HT1080 (cell line): ENCODE measurements at regions not wholly inside any gene's neighbourhood (a gene's known extent, or its start where the extent isn't known, plus 50 kb on each side); places are given as distances from the start of the nearest gene placed in this dataset.
"Not testable (repeated sequence)": the region's sequence is repeated elsewhere in the genome, so short reads cannot be mapped to it uniquely, and the experiment has no call there.

Experiments
- DNase-seq: peaks from one replicate; pipeline ENCODE4 v3.0.0-alpha.2; 2015; ENCODE audit warnings: low read depth

- DNase-seq = not testable (repeated sequence)
Observed at GRCh38 chr16:29355339-29356059, 51.0 kb downstream of the NPIPB11 start.

GRCh38 chr16:29354449-29354848 is 52.1 kb downstream of the NPIPB11 start:
- not testable (repeated sequence) for DNase-seq

- DNase-seq = not testable (repeated sequence)
Observed at GRCh38 chr16:29352617-29352999, 53.9 kb downstream of the NPIPB11 start.

GRCh38 chr16:29351970-29352616 is 54.4 kb downstream of the NPIPB11 start:
- not testable (repeated sequence) for DNase-seq

DNA sequence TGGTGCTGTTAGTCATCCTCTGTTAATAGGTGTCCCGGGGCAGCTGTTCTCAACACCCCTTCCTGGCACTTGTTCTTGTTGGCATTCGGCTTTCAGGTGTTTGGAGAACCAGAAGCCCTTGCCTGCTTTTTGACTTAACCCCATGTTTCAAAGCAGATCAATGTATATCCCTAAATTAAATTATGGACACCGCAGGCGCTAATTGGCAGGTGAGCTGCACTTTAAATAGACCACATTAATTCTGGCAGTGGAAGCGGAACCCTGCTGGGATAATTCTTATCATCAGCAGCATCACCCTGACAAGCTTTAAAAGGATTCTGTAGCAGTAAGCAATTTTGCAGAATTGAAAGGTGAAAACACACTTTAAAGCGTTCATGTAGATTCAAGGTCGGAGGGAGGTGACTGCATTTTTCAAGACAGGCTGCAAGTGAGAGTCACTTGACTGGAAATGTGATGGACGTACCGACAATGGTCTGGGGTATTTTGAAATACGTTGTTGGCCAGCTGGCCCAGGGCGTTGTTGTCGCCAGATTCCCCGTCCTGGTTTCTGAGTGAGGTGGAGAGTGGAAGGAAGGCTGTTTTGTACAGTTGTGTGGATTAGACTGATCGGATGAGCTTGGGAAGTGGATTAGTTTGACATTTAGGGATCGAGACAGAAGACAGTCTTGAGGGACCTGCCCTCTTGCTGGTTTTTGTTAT is 55.1 kb downstream of the NPIPB11 start:
- not testable (repeated sequence) for DNase-seq

- DNase-seq = peak; percentile 64
Observed at GRCh38 chr16:29349966-29350365, 56.5 kb downstream of the NPIPB11 start.

DNA sequence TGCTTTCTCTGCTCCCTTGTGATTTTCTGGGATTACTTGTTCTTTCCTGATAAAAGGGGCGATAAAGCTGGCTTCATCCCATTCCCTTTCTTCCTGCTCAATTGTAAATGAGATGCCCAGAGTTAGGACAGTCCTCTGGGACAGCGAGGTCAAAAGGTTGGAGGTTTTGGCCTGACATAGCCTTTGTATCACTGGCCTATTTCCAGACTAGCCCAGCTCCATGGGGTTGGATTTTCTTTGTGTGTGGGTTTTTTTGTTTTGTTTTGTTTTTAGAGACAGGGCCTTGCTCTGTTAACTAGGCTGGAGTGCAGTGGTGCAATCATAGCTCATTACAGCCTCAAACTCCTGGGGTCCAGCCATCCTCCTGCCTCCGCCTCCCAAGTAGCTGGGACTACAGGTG is 57.8 kb downstream of the NPIPB11 start:
- not testable (repeated sequence) for DNase-seq

DNA sequence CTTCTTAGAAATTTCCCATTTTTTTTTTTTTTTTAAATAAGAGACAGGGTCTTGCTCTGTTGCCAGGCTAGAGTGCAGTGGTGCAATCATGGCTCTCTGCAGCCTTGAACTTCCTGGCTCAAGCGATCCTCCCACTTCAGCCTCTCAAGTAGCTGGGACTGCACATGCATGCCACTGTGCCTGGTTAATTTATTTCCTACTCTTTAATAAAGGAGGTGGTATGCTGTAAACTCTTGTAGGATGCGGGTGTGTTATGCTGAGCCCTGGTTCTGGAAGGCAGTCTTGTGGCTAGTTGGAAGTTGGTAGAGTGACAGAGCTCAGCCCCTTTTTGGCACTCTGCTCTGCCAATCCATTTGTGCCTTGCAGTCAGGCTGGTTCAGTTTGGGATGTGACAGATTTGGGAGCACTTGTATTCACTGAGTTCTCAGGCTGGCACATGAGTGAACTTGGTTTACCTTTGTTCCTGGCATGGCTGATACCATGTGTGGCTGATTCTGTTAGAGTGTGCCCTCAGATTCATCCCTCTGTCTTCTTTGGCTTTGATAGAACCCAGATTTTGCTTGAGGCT is 58.3 kb downstream of the NPIPB11 start:
- not testable (repeated sequence) for DNase-seq

DNA sequence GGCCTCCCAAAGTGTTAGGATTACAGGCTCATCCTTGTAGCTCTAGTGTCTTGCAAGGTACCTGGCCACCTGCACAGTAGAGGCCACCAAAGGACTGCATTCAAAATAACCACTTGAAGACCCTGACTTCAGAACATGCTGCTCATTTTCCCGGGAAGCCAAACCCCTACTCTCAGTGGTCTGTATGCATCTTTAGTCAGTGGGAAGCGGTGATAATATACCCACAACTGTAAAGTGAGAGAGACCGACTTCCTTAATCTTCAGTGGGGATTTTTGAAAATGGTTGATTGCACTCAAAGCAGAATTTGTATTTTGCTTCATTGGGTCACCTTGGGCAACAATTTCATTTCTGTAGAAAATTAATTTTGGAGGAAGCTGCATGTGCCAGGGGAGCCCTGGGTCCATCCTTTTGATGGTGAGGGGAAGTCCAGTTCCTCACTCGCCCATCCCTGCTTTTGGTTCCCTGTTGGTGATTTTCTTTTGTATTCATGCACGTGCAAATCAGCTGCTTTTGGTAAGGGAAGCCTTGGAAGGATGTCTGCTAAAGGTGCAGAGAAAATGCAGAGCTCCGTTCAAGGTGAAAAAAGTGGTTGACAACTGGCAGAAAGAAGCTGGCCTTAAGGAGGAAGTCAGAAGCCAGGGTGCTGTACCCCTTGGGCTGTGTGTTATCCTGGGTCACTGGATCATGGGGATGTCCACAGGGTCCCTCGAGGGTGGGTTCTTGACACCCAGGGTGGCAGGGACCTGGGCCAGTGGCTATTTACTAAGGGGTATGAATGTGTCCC is 59.5 kb downstream of the NPIPB11 start:
- not testable (repeated sequence) for DNase-seq

- DNase-seq = not testable (repeated sequence)
Observed at GRCh38 chr16:29346203-29346602, 60.3 kb downstream of the NPIPB11 start.

- not testable (repeated sequence) for DNase-seq
Observed at GRCh38 chr16:29342937-29343336, 63.6 kb downstream of the NPIPB11 start.

- not testable (repeated sequence) for DNase-seq
Observed at GRCh38 chr16:29340779-29341438, 65.6 kb downstream of the NPIPB11 start.

DNA sequence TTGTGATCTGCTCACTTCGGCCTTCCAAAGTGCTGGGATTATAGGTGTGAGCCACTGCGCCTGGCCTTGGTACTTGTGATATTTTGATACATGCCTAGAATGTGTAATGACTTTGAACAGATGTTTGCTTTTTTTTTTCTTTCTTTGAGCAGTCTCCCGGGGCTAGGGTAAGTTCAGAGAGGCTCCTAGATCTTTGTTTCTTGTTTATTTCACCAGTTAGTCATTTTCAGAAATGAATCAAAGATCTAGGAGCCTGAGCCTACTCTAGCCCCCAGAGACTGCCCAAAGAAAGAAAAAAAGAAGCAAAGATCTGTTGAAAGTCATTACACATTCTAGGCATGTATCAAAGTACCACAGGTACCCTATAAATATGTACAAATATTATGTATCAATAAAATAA is 66.3 kb downstream of the NPIPB11 start:
- DNase-seq = not testable (repeated sequence)

- not testable (repeated sequence) for DNase-seq
Observed at GRCh38 chr16:29338821-29339700, 67.5 kb downstream of the NPIPB11 start.

DNA sequence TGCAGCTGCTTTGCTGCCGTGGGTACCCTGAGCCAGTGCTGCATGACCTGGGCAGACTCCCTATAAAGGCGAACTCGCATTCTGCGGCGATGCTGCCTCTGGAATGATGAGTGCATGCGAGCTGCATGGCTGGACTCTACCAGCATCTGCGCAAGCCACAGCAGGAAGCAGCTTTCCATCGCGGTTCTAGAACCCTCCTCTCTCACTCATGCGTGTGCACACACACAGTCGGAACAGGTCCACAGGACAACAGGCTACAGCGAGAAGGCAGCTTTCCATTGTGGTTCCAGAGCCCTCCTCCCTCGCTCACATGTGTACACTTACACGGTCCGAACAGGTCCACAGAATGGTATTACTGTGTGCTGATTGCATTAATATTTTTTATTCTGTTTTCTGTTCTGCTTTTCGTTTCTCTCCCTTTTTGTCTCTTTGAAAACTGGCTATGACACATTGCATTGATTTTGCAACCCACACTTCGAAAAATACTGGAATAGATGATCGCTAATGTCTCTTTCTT is 69.1 kb downstream of the NPIPB11 start:
- DNase-seq = not testable (repeated sequence)

DNA sequence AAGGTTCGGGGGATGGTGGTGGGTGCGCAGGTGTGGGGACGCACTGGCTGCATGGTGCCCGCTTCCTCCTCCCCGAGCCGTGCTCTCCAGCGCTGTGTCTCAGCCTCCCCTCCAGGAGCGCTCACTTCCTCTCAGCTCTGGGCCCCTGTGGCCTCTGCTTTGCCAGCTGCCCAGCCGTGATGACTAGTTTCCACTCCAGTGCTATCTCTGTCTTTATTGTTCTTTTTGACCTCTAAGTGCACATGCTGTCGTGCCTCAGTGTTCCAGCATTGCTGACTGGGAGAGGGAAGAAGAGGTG is 71.0 kb downstream of the NPIPB11 start:
- not testable (repeated sequence) for DNase-seq

DNA sequence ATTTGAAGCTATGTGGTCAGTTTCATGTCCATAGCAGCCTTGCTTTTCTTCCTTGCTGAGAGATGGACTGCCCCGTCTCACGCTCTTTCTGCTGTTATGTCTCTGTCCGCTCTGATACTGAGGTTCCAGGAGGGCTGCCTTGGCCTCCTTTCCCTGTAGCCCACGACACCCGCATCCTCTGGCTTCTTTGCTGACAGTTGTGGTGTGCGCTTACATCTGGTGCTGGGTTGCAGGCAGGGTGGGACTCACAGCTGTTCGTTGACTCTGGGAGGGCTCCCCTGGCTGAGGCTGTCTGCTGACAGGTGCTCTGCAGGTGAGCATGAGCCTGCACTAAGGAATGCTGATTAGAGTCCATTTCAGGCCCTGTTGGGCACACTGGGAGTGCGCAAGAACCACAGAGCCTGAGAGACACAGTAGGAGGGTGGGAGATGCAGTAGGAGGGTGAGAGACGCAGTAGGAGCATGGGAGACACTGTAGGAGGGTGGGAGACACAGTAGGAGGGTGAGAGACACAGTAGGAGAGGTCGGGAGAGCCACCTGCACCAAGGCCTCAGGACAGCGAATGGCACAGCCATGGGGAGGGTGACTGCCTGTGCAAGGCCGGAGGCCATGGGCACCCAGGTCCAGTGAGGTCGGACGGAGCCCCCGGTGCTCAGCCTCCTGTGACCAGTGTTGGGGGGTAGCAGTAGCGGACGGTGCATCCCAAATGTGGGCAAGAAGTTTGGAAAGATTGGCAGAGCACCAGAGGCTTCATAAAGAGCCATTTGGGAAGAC is 71.5 kb downstream of the NPIPB11 start:
- not testable (repeated sequence) for DNase-seq

GRCh38 chr16:29333492-29334097 is 72.9 kb downstream of the NPIPB11 start:
- not testable (repeated sequence) for DNase-seq
